Colonic mucosa (tissue), 4 donors: ENCODE measurements at regions not wholly inside any gene's neighbourhood (a gene's known extent, or its start where the extent isn't known, plus 50 kb on each side); places are given as distances from the start of the nearest gene placed in this dataset.

Experiments used
- DNase-seq: peaks from one replicate; pipeline ENCODE4 v3.0.0-alpha.2; 2020
- H3K27ac ChIP-seq: fragments of 200-600 bp; one replicate; pipeline ENCODE4 v1.8.0; 2021
- H3K27me3 ChIP-seq: fragments of 200-600 bp; one replicate; pipeline ENCODE4 v1.8.0; 2021
- H3K36me3 ChIP-seq: fragments of 200-600 bp; one replicate; pipeline ENCODE4 v1.8.0; 2021
- H3K4me1 ChIP-seq: fragments of 200-600 bp; one replicate; pipeline ENCODE4 v1.8.0; 2021; ENCODE audit warnings: mild to moderate bottlenecking
- H3K4me3 ChIP-seq: fragments of 200-600 bp; one replicate; pipeline ENCODE4 v1.8.0; 2021
- H3K9ac ChIP-seq, 2 donors: one replicate each; pipeline ENCODE4 v1.7.0; 2013; ENCODE audit warnings: control low read depth in 2 of 2, low read depth in 2 of 2, low read length in 2 of 2
- H3K9me3 ChIP-seq: fragments of 200-600 bp; one replicate; pipeline ENCODE4 v1.8.0; 2021
- CTCF ChIP-seq: fragments of 200-600 bp; IDR thresholded peaks from one replicate; pipeline ENCODE4 v1.8.0; 2022; ENCODE audit warnings: antibody characterized with exemption, mild to moderate bottlenecking
- intact Hi-C: fragments of 100-400 bp; cut with DNase I; formaldehyde crosslinking; loops from one replicate; pipeline ENCODE4 v1.14.1; 2022
- donor health status: healthy.
- donor health status: DM: no; HTN: no; CAD: no.
- donor health status: DM: no; HTN: no; CAD: no.

GRCh38 chr2:53378791-53379190 is 388.8 kb upstream of the CHAC2 start:
- intact Hi-C loops = no loop called here
- Histone ChIP-seq H3K36me3 (no peaks in the 10 kb centered on the region), H3K4me3 (no peak overlapping the region), H3K9me3 (no peaks in the 10 kb centered on the region), H3K27me3 (no peaks in the 10 kb centered on the region), H3K9ac (no peak overlapping the region), H3K4me1 (no peaks in the 10 kb centered on the region), H3K27ac (no peak overlapping the region)
- no peak for DNase-seq
- no peak for TF ChIP-seq CTCF

- H3K27me3 ChIP-seq = no peaks in the 10 kb centered on the region
- intact Hi-C loops = no loop called here
Measured at GRCh38 chr2:53373126-53373525, 394.5 kb upstream of the CHAC2 start.

GRCh38 chr2:53366543-53366942 is 401.1 kb upstream of the CHAC2 start:
- Histone ChIP-seq H3K27me3 (no peaks in the 10 kb centered on the region), H3K4me1 (no peaks in the 10 kb centered on the region), H3K27ac (no peak overlapping the region), H3K9me3 (no peaks in the 10 kb centered on the region), H3K4me3 (no peak overlapping the region), H3K9ac (no peak overlapping the region), H3K36me3 (no peaks in the 10 kb centered on the region)
- DNase-seq = no peak
- intact Hi-C loops = no loop called here
- TF ChIP-seq CTCF = no peak

More at GRCh38 chr2:53373126-53373525, 394.5 kb upstream of the CHAC2 start:
- TF ChIP-seq CTCF = no peak
- no peaks in the 10 kb centered on the region for H3K4me1 ChIP-seq
- H3K27ac ChIP-seq = no peak overlapping the region
- no peak overlapping the region for H3K9ac ChIP-seq
- H3K36me3 ChIP-seq = no peaks in the 10 kb centered on the region
- H3K9me3 ChIP-seq = no peaks in the 10 kb centered on the region
- no peak for DNase-seq
- H3K4me3 ChIP-seq = no peak overlapping the region

DNA sequence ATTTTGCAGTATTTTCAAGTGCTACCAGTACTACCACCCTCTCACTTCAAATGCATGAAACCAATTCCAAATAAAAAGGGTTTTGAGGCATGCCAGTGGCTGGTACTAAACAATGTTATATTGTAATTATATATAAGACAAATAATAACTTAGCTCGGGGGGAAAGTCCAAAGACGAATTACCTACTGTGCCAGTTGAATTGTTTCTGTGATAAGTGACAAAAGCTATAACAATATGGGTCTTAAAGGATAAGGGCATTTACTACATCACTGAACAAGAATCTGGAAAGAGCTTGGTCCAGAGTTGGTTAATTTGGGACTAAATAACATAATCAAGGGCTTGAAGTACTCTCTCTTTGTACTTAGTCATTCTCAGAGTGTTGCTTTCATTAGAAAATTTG is 404.7 kb upstream of the CHAC2 start:
- DNase-seq = no peak
- H3K27me3 ChIP-seq = no peaks in the 10 kb centered on the region
- intact Hi-C loops = no loop called here
- H3K9me3 ChIP-seq = no peaks in the 10 kb centered on the region
- no peaks in the 10 kb centered on the region for H3K36me3 ChIP-seq
- H3K9ac ChIP-seq = no peak overlapping the region
- H3K27ac ChIP-seq = no peak overlapping the region
- TF ChIP-seq CTCF = no peak
- no peaks in the 10 kb centered on the region for H3K4me1 ChIP-seq
- H3K4me3 ChIP-seq = no peak overlapping the region

GRCh38 chr2:53356291-53356905 is 411.2 kb upstream of the CHAC2 start:
- no peak overlapping the region for H3K9ac ChIP-seq
- DNase-seq = no peak
- H3K27me3 ChIP-seq = no peaks in the 10 kb centered on the region
- no peak overlapping the region for H3K27ac ChIP-seq
- H3K9me3 ChIP-seq = no peaks in the 10 kb centered on the region
- H3K4me3 ChIP-seq = no peak overlapping the region
- H3K36me3 ChIP-seq = no peaks in the 10 kb centered on the region
- intact Hi-C loops = no loop called here
- H3K4me1 ChIP-seq = no peaks in the 10 kb centered on the region
- no peak for TF ChIP-seq CTCF
